ENCODE measurements at regions not wholly inside any gene's neighbourhood (a gene's known extent, or its start where the extent isn't known, plus 50 kb on each side); places are given as distances from the start of the nearest gene placed in this dataset.

- DNase-seq, result no peak
These were observed 60.7 kb upstream of the MAP1LC3B2 start for GRCh38 chr12:116498471-116498870.

- no peak for DNase-seq
These were observed 56.9 kb upstream of the MAP1LC3B2 start for GRCh38 chr12:116502141-116502725.

GRCh38 chr12:116502989-116503496, 56.1 kb upstream of the MAP1LC3B2 start:
- DNase-seq, result no peak

- DNase-seq, result no peak
These were observed 54.7 kb upstream of the MAP1LC3B2 start for GRCh38 chr12:116504438-116504837.

GRCh38 chr12:116506697-116507064, 52.5 kb upstream of the MAP1LC3B2 start:
- DNase-seq, result no peak

- DNase-seq, result no peak
These were observed 50.7 kb upstream of the MAP1LC3B2 start for GRCh38 chr12:116508145-116509121.
